NCI-H187 (cell line): ENCODE measurements at regions not wholly inside any gene's neighbourhood (a gene's known extent, or its start where the extent isn't known, plus 50 kb on each side); places are given as distances from the start of the nearest gene placed in this dataset.

Experiments
- DNase-seq, 2 experiments: peaks; one replicate each; lab custom pipeline; 2025; lab: John Stamatoyannopoulos, UW

DNA sequence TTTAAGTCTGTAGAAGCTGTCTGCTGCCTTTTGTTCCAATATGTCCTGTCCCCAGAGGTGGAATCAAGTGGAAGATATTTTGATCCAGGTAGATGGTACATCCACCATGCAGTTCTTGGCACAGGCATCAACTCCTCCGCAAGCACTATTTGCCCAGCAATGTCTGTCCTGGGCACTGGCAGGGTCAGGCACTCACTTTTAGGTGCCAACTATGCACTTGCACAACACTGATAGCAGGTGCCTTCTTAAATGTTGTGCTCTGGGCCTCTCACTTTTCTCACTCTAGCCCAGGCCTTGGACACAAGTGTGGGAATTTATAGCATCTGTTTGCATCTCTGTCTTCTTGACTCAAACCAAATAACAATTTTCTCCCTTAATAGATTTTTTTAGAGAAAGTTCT is 140.5 kb upstream of the UBE2E2 start:
- no peak for DNase-seq

DNA sequence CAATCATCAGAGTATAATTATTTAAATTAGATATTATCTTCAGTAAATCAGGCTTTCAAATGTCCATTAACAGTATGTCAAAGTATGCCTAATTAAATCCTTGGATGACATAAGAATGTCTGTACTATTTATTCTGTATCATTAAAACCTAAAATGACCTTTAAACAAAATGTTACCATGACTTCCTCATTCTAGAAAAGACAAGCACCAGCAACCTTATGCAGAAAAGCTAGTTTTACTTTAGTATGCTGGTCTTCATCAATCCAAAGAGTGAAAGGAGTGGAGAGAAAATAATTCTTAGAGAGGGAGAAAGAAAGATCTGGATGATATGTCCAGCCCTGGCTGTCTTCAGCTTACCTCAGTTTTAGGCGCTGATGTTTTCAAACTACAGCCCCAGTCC is 140.1 kb upstream of the UBE2E2 start:
- DNase-seq: no peak

DNA sequence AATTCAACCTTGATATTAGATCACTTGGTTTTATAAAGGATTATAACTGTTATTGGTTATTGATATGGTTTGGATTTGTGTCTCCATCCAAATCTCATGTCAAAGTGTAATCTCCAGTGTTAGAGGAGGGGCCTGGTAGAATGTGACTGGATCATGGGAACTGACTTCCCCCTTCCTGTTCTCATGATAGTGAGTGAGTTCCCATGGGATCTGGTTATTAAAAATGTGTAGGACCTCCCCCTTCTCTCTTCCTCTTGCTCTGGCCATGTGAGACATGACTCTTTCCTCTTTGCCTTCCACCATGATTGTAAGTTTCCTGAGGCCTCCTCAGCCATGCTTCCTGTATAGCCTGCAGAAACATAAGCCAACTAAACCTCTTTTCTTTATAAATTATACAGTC is 136.0 kb upstream of the UBE2E2 start:
- DNase-seq: no peak

DNA sequence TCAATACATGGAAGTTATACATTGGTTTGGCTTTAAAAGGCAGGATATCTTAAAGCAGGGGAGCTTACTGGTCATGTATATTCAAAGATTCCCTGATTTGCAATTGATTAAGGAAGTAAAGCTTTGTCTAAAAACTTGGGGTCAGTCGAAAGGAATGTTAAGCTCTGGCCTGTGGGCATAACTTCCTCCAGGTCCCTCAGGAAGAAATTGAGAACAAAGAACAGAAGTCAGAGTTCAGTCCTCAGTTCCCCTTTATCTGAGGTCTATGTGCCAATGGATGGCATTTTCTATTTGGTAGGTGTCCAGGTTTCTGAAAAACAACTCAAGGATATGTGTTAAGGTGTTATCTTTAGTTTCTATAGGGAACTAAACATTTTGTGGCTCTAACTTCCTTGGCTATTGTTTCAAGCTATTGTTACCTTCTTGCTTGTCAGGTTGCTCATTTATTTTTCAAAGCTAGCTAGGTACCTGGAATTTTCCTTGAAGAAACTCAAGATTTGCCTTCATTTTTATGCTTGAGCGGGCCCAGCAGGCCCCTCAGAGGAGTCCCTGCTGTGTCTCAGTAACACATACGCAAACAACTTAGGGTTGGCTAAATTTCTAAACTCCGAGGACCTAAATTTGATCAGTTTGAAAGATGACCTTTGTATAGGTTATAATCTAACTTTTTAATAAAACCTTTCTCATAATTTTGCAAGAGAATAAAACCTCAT is 135.0 kb upstream of the UBE2E2 start:
- DNase-seq: no peak

DNA sequence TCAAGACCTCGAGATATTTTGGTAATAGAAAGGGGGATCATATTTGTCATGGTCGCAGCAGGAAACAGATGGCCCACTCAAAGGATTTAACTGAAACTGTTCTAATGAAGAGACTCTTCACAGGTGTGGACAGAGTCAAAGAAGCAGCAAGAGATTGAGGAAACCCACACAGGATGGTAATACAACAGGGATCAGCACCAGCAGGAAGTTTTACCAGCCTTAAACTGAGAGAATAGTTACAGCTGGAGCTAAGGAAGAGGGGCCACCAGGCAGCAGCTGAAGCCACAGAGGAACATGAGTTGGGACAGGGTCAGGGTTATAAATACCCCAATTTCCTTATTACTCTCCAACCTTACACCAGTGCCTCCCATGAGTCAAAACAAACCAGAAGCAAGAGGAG is 131.8 kb upstream of the UBE2E2 start:
- DNase-seq: no peak

DNA sequence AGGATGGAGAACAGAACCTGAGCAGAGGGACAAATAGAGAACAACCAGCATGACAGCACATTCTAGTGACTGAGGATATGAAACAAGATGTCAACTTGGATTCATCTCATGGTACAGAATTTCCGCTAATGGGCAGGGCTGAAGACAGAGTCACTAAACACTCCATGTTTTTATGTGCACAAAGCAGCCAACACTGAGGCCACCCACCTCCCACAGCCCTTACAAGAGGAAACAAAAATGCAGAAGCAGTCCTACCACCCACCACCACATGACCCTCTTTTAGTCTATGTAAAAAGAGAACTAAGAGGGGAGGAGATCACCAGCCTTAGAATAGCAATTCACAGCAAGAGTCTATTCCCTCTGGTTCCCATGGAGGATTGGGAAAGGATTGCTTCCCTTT is 131.4 kb upstream of the UBE2E2 start:
- no peak for DNase-seq

DNA sequence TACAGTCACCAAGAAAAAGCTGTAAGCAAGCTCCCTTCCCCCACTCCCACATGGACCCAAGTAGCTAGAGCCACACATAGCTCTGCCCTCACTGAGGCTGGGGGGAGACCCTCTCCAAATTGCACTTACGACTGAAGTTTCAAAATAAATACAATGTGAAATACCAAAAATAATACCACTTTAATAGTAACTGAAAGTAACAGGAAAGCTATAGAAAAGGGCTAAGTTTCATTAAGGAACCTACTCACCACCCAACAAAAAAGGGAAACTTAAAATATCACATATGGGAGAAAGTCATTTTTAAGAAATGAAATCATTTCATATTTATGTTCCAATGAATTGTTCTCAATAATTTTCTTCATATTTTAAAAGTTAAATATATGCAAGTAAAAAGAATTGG is 130.4 kb upstream of the UBE2E2 start:
- no peak for DNase-seq

DNA sequence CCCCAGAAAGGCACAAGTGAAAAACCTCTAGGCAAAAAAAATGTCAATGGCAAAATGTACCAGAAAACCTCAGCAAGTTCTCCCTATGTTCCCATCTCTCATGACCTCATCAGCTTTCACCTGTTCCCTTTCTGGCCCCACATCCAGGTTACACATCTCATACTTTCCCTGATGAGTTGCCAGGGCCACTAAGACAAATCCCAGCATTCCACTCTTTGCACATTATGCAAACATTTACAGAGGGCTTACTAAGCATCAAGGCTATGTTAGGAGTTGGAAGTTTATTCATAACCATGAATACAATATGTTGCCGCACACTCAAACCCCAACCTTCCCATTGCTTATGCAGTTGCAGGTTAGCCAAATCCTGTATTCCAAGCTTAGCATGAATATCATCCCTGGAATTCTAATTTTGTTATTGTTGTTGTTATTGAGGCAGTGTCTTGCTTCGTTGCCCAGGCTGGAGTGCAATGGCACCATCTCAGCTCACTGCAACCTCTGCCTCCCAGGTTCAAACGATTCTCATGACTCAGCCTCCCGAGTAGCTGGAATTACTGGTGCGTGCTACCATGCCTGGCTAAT is 129.3 kb upstream of the UBE2E2 start:
- DNase-seq: no peak

DNA sequence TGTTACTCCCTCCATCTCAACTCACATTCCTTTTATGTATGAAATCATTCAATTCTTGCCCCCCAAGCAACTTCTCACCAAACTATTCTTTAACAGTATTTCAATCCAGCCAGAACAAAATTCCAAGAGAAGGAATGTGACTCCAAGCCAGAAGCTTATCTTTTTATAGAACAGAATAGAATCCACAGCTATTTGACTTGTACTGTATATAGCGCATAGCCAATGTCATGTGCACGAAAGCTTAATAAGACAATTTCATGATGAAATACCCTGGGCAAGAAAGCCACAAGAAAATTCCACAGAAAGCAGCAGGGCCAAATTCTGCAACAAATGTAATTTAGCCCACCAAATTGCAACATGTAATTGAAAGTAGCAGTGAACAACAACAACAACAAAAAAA is 127.6 kb upstream of the UBE2E2 start:
- no peak for DNase-seq

DNA sequence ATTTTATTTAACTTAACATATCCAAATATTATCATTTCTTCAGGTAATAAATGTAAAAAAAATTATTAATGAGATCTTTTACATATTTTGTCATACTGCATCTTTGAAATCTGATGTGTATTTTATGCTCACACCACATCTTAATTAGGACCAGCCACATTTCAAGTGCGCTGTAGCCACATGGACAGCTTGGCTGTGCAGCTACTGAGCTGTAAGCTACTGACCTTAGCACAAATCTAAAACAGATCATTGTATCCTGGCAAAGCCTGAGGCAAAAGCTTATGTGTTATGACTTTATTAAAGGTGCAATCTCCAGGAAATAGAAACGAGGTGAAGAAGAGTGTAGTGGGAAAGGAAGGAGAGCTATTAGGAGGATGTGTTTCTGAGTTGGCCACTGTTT is 126.7 kb upstream of the UBE2E2 start:
- no peak for DNase-seq

DNA sequence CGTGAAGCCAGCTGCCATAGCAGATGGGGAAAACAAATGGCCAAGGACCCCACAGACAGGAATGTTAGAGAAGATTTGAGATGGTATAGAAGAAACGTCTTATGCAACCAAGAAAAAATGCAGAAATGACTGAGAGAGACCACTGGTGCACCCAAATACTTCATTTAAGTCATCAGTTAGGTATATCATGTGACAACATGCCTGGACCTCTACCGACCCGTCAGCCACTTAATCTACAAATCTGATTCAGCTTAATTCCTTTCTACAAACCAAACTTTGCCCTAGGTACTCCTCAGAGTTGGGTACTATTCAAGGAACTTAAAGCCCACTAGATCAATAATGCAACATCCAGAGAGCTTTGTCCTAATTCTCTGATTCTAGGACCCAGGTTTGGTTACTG is 126.0 kb upstream of the UBE2E2 start:
- DNase-seq: no peak

DNA sequence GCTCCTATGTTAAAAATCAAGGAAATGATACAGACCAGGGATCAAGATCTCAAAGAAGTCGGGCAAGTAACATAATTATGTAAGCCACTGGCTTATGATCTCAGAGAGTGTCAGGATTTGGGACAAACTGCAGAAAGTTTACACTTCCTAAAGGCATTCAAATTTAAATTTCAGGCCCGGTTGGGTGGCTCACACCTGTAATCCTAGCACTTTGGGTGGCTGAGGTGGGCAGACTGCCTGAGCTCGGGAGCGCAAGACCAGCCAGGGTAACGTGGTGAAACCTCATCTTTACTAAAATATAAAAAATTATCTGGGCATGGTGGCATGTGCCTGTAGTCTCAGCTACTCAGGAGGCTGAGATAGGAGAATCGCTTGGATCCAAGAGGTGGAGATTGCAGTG is 124.4 kb upstream of the UBE2E2 start:
- no peak for DNase-seq

DNA sequence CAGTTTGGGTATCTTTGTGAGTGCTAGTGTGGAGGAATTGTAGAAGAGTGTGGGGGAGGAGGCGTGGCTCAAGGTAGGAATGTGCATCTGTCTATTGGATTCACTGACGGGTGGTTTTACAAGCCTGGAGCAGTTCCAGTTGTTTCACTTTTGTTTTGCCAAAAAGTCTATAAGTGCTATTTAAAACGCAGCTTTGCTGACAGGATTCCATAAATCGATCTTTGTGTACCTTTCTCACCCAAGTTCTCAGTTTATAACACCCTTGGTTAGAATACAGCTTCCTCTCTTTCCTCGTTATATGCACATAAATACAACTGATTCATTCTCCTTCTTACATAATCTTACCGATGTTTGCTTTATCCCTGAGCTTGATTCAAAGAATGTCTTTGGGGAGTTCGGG is 123.2 kb upstream of the UBE2E2 start:
- DNase-seq: no peak

DNA sequence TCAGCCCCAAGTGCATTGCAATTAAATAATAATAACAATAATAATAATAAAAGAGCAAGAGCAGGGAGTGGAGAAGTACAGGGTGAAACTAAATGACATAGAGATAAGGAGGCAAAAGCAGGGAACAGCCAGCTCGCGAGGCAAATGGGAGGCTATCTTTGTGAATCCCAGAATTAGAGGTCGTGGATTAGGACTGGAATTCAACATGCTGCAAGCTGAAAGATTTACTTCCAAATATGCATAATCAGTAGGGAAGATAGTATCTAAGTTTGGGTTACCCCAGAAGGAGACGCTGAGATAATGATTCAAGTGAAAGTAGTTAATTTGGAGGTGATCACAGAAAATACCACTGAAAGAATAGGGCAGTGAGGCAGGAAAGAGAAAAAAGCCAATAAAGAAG is 119.4 kb upstream of the UBE2E2 start:
- no peak for DNase-seq

DNA sequence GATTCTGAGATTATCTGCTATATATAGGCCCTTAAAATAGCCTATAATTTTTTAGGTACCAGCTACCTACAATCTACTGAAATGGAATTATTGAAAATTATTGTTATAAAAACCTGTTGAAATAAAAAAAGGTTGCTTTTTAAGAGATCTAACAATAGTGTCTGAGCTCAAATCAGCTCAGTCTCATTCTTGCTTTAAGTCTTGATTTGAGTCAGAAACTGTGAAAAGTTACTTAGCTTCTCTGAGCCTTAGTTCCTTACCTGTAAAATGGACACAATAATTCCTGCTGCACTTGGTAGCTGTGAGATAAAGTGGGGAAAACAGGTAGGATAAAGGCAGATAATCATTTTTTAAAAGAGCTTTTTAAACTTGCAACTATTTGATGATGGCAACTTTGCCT is 118.8 kb upstream of the UBE2E2 start:
- no peak for DNase-seq

DNA sequence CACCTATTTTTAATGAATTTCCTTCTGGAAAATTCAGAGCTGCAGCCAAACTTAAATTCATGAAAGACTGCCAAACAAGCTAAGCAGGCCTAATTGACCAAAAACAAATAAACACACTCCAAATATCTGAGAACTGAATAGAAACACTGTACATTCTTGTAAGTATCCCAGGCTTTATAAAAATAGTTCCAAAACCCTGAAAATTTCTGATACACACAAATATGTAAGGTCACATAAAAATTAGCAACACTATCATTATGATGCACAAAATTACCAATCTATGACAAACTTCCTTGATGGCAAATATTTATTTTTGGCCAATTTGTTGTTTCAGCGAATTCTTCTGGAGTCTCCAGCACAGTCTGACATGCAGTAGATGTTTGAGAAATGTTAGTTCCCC is 117.9 kb upstream of the UBE2E2 start:
- DNase-seq: no peak

DNA sequence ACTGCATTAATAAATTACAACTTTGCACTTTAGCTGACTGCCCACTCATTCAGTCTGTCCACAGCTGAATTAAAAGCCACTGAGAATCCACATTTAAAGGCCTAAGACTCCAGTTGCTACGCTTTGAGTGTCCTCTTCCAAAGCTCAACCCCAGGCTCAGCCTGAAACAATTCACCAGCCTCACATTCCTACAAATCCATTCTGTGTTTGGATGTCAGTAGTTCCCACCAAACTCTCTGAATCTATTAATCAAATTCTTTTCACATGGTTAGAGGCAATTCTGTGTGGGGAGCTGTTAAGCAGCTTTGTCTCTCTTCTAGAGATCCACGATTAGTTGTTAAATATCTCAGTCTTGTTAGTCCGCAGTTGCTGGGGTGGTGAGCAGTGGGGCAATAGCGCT is 116.8 kb upstream of the UBE2E2 start:
- DNase-seq: no peak

DNA sequence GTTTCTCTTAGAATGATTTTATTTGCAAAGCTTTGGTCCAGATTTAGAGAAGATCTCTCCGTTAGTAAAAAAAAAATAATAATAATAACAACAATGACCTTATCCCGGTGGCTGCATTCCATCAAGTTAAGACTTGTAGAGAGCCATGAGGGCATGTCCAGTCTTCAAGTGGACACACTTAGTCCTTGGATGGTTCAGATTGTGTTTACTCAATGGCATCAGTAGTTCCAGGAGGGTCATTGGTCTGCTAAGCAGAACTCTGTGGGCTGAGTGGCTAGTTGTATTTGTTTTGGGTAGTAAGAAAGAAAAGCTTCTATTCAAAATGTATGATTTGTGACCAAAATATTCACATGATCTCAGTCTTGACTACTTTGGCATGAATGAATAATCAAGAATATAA is 116.3 kb upstream of the UBE2E2 start:
- DNase-seq: no peak

DNA sequence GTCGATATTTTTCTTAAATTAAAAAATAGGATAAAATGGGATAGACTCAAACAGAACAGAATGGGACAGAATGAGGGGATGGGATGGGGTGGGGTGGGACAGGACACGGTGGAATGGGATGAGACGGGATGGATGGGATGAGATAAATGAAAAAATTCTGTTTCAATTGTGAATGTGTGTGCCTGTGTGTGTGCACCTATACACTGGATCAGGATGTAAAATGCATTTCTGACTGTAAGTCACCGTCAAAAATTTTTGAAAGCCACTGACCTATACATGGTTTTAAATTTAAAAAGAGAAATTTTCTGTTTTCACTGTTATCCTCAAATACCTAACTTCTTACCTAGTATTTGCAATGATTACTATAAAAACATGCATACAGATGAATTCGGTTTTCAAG is 108.7 kb upstream of the UBE2E2 start:
- DNase-seq: no peak

DNA sequence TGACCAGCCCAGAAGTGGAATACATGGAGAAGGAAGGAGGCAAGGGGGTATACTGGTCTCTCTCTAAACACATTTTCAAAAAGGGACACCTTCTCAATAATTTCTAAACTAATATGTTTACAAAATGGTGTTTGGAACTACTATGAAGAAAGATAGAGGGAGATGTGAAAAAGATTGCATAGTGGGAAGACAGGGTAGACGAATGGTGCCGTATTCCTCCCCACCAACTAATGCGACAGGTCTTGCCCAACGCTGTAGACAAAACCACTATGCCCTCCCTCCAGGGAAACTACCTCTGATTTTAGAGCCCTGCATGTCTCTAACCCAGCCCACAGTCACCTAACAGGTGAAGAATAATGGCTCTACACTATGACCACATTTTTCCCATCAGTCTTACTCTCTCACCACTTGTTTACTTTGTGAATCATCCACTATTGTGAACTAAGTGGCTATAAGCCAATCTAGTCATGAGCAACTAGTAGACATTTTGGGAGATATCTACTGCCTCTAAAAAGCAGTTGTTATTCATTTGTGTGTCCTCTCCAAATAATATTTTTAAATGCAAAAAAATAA is 108.2 kb upstream of the UBE2E2 start:
- no peak for DNase-seq

DNA sequence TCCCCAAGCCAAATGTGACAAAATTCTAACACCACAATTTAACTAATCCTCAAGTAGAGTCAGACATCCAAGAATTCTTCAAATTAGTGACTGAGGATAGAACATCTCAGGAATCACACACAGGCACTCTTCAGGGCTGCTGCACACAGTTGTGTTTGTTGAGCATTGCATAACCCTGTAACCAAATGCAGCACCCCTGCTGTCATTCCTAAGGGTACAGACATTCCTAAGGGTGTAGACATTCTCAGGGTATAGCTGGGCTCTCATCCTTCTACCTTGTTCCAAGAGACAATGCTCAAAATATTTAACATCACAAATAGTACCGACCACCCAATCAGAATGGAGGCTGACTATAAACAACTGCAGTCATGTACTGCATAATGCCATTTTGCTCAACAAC is 107.1 kb upstream of the UBE2E2 start:
- no peak for DNase-seq

DNA sequence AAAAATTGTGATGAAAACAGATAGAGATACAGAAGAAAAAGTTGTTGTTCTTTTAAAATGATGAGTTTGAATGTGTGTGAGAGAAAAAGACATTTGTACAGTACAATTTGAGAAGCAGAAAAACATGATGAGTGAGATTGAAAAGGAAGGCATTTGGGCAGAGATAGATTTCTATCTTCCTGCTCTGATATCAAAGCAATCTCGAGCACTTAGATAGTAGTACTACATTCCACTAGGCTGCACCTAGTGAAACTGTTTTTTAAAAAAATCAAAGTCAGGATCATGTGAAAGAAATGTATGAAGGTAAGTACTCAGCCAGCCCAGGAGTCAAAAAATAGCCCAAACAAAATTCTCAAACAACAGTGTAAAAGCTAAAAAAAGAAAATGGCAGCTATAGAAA is 104.1 kb upstream of the UBE2E2 start:
- DNase-seq: no peak

DNA sequence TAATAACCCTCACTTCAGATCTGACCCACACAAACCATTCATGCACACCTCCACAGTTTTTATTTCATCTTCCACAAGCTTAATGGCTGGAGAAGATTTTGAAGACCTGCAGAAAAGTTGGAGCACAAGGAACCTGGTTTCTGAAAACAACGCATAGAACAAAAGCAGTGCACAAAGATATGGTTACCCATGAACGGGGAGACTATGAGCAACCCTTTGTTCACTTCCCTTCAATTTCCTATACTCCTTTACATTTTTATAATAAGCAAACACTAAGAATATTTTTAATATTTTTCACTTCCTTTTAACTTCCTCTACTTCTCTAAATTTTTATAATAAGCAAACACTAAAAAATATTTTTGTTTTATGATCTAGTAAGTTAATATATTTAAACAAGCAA is 103.5 kb upstream of the UBE2E2 start:
- no peak for DNase-seq

DNA sequence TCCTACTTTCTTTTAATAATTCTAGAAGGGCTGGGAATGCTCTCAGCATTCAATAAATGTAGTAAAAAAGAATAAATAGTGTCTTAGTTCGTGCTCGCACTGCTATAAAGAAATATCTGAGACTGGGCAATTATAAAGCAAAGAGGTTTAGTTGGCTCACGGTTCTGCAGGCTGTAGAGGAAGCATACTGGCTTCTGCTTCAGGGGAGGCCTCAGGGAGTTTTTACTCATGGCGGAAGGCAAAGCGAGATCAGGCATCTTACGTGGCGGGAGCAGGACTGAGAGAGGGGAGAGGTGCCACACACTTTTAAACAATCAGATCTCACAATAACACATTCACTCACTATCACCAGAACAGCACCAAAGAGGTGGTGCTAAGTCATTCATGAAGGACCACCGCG is 103.0 kb upstream of the UBE2E2 start:
- no peak for DNase-seq
